Endothelial cell of umbilical vein (primary cell): ENCODE measurements at regions not wholly inside any gene's neighbourhood (a gene's known extent, or its start where the extent isn't known, plus 50 kb on each side); places are given as distances from the start of the nearest gene placed in this dataset.

Experiments used
- BruUV-seq: library from RNA; stranded (reverse); fragments of 400-500 nt; replicated peaks from 2 replicates; lab custom pipeline; 2021; lab: Mats Ljungman, UMichigan
- CTCF ChIA-PET: fragments of 300-600, 350-600 bp; sonication (Branson Sonifier 250); formaldehyde crosslinking; loops from one replicate; lab custom pipeline; 2021; ENCODE audit warnings: antibody characterized with exemption, inconsistent platforms; lab: Charles Lee
- POLR2A ChIA-PET: fragments of 300-600, 350-600 bp; sonication (Branson Sonifier 250); formaldehyde crosslinking; loops from one replicate; lab custom pipeline; 2021; ENCODE audit warnings: antibody characterized with exemption, inconsistent platforms; lab: Charles Lee
- DNase-seq: peaks from one replicate; pipeline ENCODE4 v3.0.0-alpha.2; 2011; ENCODE audit warnings: low read depth, low spot score
- FAIRE-seq: peaks from 2 replicates; lab custom pipeline; 2011; peaks lifted over from hg19 to GRCh38; lab: Jason Lieb, UNC
- H2AFZ ChIP-seq: 2 replicates; pipeline ENCODE4 v1.6.0; 2012; ENCODE audit warnings: low read depth, low read length, control low read depth, inconsistent platforms
- H3K27ac ChIP-seq: 2 replicates; pipeline ENCODE4 v1.5.1; 2011; ENCODE audit warnings: low read depth, mild to moderate bottlenecking, control low read depth, low read length, moderate library complexity; ENCODE audit not compliant: insufficient read depth
- H3K27me3 ChIP-seq, 2 experiments: 2 replicates each; pipeline versions ENCODE4 v1.6.0 to v1.6.1; 2011; ENCODE audit warnings: low read length in 2 of 2, mixed read lengths in 1 of 2; ENCODE audit not compliant: control insufficient read depth in 2 of 2, insufficient read depth in 2 of 2
- H3K36me3 ChIP-seq, 2 experiments: 2 replicates in 1 of 2; 3 replicates in 1 of 2; pipeline ENCODE4 v1.5.1; 2011; ENCODE audit warnings: low read length in 2 of 2, mild to moderate bottlenecking in 1 of 2, moderate library complexity in 1 of 2; ENCODE audit not compliant: control insufficient read depth in 2 of 2, insufficient read depth in 2 of 2; ENCODE audit errors: extremely low read depth in 1 of 2
- H3K4me1 ChIP-seq: 3 replicates; pipeline ENCODE4 v1.5.1; 2011; ENCODE audit warnings: mild to moderate bottlenecking, low read length; ENCODE audit not compliant: control insufficient read depth, insufficient read depth; ENCODE audit errors: extremely low read depth
- H3K4me2 ChIP-seq: 2 replicates; pipeline ENCODE4 v1.6.1; 2011; ENCODE audit warnings: low read length, control low read depth, mixed read lengths; ENCODE audit not compliant: insufficient read depth
- H3K4me3 ChIP-seq, 3 experiments: fragments of 200-600 bp in 1 of 3; sonication (generic), shearing (Covaris generic) in 1 of 3; replicated peaks in 1 of 3; 2 replicates each; pipeline ENCODE4 v1.5.1; 2011 to 2016; ENCODE audit warnings: control low read depth in 3 of 3, low read length in 3 of 3, mild to moderate bottlenecking in 2 of 3, inconsistent platforms in 1 of 3, low read depth in 1 of 3, moderate library complexity in 1 of 3; ENCODE audit not compliant: insufficient read depth in 1 of 3
- H3K79me2 ChIP-seq: 2 replicates; pipeline ENCODE4 v1.6.0; 2012; ENCODE audit warnings: low read length, inconsistent platforms; ENCODE audit not compliant: control insufficient read depth, insufficient read depth
- H3K9ac ChIP-seq: replicated peaks from 2 replicates; pipeline ENCODE3; 2011; ENCODE audit warnings: low read length, control low read depth; ENCODE audit not compliant: insufficient read depth; ENCODE audit errors: extremely low read depth
- H3K9me1 ChIP-seq: replicated peaks from 3 replicates; pipeline ENCODE4 v1.6.0; 2011; ENCODE audit warnings: mild to moderate bottlenecking, low read length; ENCODE audit not compliant: control insufficient read depth, insufficient read depth; ENCODE audit errors: extremely low read depth
- H3K9me3 ChIP-seq: replicated peaks from 2 replicates; pipeline ENCODE4 v1.5.1; 2012; ENCODE audit warnings: low read length, inconsistent platforms; ENCODE audit not compliant: control insufficient read depth, insufficient read depth
- H4K20me1 ChIP-seq: replicated peaks from 2 replicates; pipeline ENCODE3; 2011; ENCODE audit warnings: mild to moderate bottlenecking, low read length; ENCODE audit not compliant: control insufficient read depth, insufficient read depth; ENCODE audit errors: extremely low read depth
- EZH2 ChIP-seq: IDR thresholded peaks from 2 replicates; pipeline ENCODE4 v1.6.1; 2012; ENCODE audit warnings: borderline replicate concordance, low read depth, mild to moderate bottlenecking, moderate library complexity, low read length, inconsistent platforms; ENCODE audit not compliant: severe bottlenecking
- FOS ChIP-seq: IDR thresholded peaks from 2 replicates; pipeline ENCODE4 v1.6.1; 2011; ENCODE audit warnings: mild to moderate bottlenecking, low read length, moderate library complexity, borderline replicate concordance; ENCODE audit not compliant: insufficient read depth
- GATA2 ChIP-seq: IDR thresholded peaks from 2 replicates; pipeline ENCODE4 v1.7.0; 2011; ENCODE audit warnings: low read depth, mild to moderate bottlenecking, moderate library complexity, mixed read lengths, low read length; ENCODE audit not compliant: insufficient read length, insufficient read depth
- POLR2A ChIP-seq: IDR thresholded peaks from 2 replicates; pipeline ENCODE4 v1.6.1; 2012; ENCODE audit warnings: low read depth, mild to moderate bottlenecking, control low read depth, low read length
- dilution Hi-C: fragments of 300-500 bp; cut with MboI; formaldehyde crosslinking; loops from one replicate; pipeline ENCODE4 v1.15.0; 2019; ENCODE audit warnings: low sequenced_read_pairs; ENCODE audit not compliant: extremely low pct_ligation_motif_present
- intact Hi-C: fragments of 100-400 bp; cut with micrococcal nuclease; formaldehyde crosslinking; loops from one replicate; pipeline ENCODE4 v1.10.0; 2022
- TF ChIP-seq, protein P1 (sequence below): IDR thresholded peaks from 2 replicates; pipeline ENCODE4 v1.6.1; 2011; ENCODE audit not compliant: insufficient read depth, insufficient read length
- TF ChIP-seq, protein P2 (sequence below), 2 donors: IDR thresholded peaks; 1 replicate in 1 of 2; 2 replicates in 1 of 2; pipeline ENCODE4 v1.5.1; 2011; ENCODE audit warnings: low read length in 2 of 2, mild to moderate bottlenecking in 2 of 2, moderate library complexity in 2 of 2, control low read depth in 1 of 2, inconsistent platforms in 1 of 2, low read depth in 1 of 2; ENCODE audit not compliant: insufficient read depth in 1 of 2; ENCODE audit errors: extremely low read depth in 1 of 2

DNA sequence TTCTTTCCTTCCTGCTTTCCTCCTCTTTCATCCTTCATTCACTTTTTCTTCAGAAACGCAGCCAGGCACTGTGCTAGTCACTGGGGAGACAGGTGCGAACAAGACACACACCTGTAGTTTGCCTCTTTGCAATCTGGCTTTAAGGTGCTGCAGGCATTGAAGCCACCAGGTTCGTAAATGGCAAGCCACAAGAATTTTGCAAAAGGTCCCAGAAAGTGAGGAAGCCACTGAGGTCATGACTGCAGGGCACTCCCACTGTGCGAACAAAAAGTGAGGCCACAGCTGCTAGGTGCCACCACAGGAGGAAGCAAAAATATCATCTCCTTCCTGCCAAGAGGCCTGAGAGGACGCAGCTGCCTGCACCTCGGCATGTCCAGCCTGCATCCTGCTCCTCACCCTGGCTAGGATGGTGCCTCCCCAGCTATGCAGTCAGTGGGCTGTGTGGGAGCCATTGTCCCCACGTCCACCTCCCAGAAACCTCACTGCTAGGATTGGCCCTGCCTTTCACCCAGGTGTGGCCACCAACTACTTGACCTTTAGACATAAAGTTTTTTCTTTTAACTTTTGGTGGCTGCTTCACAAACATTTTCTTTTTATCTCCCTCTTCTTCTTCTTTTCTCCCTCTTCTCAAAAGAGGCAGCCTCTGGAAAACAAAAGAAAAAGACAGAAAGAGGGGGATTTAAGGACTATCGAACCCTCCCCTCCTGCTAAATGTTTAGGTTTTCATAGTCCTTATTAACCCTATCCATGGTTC is 230.8 kb downstream of the BCAS1 start:
- TF ChIP-seq EZH2 (no peak), GATA2 (no peak), FOS (no peak), POLR2A (no peak)
- TF ChIP-seq, protein P1, sequence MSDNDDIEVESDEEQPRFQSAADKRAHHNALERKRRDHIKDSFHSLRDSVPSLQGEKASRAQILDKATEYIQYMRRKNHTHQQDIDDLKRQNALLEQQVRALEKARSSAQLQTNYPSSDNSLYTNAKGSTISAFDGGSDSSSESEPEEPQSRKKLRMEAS: no peak
- TF ChIP-seq, protein P2, sequence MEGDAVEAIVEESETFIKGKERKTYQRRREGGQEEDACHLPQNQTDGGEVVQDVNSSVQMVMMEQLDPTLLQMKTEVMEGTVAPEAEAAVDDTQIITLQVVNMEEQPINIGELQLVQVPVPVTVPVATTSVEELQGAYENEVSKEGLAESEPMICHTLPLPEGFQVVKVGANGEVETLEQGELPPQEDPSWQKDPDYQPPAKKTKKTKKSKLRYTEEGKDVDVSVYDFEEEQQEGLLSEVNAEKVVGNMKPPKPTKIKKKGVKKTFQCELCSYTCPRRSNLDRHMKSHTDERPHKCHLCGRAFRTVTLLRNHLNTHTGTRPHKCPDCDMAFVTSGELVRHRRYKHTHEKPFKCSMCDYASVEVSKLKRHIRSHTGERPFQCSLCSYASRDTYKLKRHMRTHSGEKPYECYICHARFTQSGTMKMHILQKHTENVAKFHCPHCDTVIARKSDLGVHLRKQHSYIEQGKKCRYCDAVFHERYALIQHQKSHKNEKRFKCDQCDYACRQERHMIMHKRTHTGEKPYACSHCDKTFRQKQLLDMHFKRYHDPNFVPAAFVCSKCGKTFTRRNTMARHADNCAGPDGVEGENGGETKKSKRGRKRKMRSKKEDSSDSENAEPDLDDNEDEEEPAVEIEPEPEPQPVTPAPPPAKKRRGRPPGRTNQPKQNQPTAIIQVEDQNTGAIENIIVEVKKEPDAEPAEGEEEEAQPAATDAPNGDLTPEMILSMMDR (IDR thresholded peaks at IDR 0.05; ENCODE audit: extremely low read depth in 1 of 2, insufficient read depth in 1 of 2, low read depth in 1 of 2, low read length in 2 of 2): no peak
- no peak for FAIRE-seq
- no peak overlapping the region for H3K9ac ChIP-seq

More for the DNA sequence above, 230.8 kb downstream of the BCAS1 start:
- Histone ChIP-seq H3K79me2 (no peaks in the 10 kb centered on the region), H3K36me3 (no peaks in the 10 kb centered on the region), H3K4me3 (no peak overlapping the region), H3K27ac (no peak overlapping the region), H3K9me1 (no peaks in the 10 kb centered on the region), H3K4me1 (no peaks in the 10 kb centered on the region), H2AFZ (no peak overlapping the region), H3K4me2 (no peak overlapping the region), H4K20me1 (no peaks in the 10 kb centered on the region), H3K27me3 (no peaks in the 10 kb centered on the region), H3K9me3 (no peaks in the 10 kb centered on the region)
- no peak for DNase-seq
- ChIA-PET POLR2A (no interaction called here), CTCF (interaction anchor here (1.6 kb wide), 2 partner anchors 15 to 103 kb away, joined by 3 read pairs; no protein-coding TSS in a partner anchor)
- BruUV-seq: no TSS peak
- dilution Hi-C loops: no loop called here
- intact Hi-C loops: no loop called here
